Neutrophil (primary cell): ENCODE measurements at regions not wholly inside any gene's neighbourhood (a gene's known extent, or its start where the extent isn't known, plus 50 kb on each side); places are given as distances from the start of the nearest gene placed in this dataset.

Experiments used
- H3K27ac ChIP-seq: fragments of 200-600 bp; sonication (generic); 2 replicates; pipeline ENCODE4 v1.5.1; 2016; ENCODE audit warnings: mild to moderate bottlenecking, moderate library complexity
- H3K27me3 ChIP-seq: fragments of 200-600 bp; sonication (generic); 2 replicates; pipeline ENCODE4 v1.6.0; 2016; ENCODE audit warnings: mild to moderate bottlenecking
- H3K36me3 ChIP-seq: fragments of 200-600 bp; sonication (generic); 2 replicates; pipeline ENCODE4 v1.5.1; 2017
- H3K4me1 ChIP-seq, 2 experiments: fragments of 200-600 bp in 1 of 2; sonication (generic) in 1 of 2; 1 replicate in 1 of 2; 2 replicates in 1 of 2; pipeline versions ENCODE4 v1.5.1 to v1.6.1; 2013 to 2016; ENCODE audit warnings: low read depth in 1 of 2, low read length in 1 of 2, mild to moderate bottlenecking in 1 of 2, moderate library complexity in 1 of 2; ENCODE audit not compliant: control insufficient read depth in 1 of 2, insufficient read depth in 1 of 2
- H3K4me3 ChIP-seq, 2 experiments: fragments of 200-600 bp in 1 of 2; sonication (generic) in 1 of 2; 1 replicate in 1 of 2; 2 replicates in 1 of 2; pipeline ENCODE4 v1.5.1; 2013 to 2016; ENCODE audit warnings: low read depth in 1 of 2, low read length in 1 of 2, mild to moderate bottlenecking in 1 of 2, moderate library complexity in 1 of 2
- H3K9me3 ChIP-seq: fragments of 200-600 bp; sonication (generic); 2 replicates; pipeline ENCODE4 v1.5.1; 2016
- CTCF ChIP-seq: fragments of 200-600 bp; sonication (generic); IDR thresholded peaks from 2 replicates; pipeline ENCODE4 v1.5.1; 2016; ENCODE audit warnings: antibody characterized with exemption

- Histone ChIP-seq H3K4me1 (no peaks in the 10 kb centered on the region), H3K9me3 (peaks cover 8% of the 10 kb centered on the region)
Measured at GRCh38 chr2:81195017-81195773, 890.6 kb upstream of the LRRTM1 start.

GRCh38 chr2:81194581-81194980 is 890.0 kb upstream of the LRRTM1 start:
- H3K36me3 ChIP-seq = no peaks in the 10 kb centered on the region
- no peak for TF ChIP-seq CTCF
- H3K9me3 ChIP-seq = peaks cover 8% of the 10 kb centered on the region
- H3K27me3 ChIP-seq = no peaks in the 10 kb centered on the region
- no peak overlapping the region for H3K27ac ChIP-seq
- no peaks in the 10 kb centered on the region for H3K4me1 ChIP-seq
- H3K4me3 ChIP-seq = no peak overlapping the region

More at GRCh38 chr2:81195017-81195773, 890.6 kb upstream of the LRRTM1 start:
- Histone ChIP-seq H3K27me3 (no peaks in the 10 kb centered on the region), H3K27ac (no peak overlapping the region), H3K36me3 (no peaks in the 10 kb centered on the region), H3K4me3 (no peak overlapping the region)
- TF ChIP-seq CTCF = no peak

GRCh38 chr2:81194176-81194575 is 889.6 kb upstream of the LRRTM1 start:
- H3K4me3 ChIP-seq = no peak overlapping the region
- peaks cover 8% of the 10 kb centered on the region for H3K9me3 ChIP-seq
- H3K4me1 ChIP-seq = no peaks in the 10 kb centered on the region
- no peaks in the 10 kb centered on the region for H3K36me3 ChIP-seq
- TF ChIP-seq CTCF = no peak
- H3K27ac ChIP-seq = no peak overlapping the region
- H3K27me3 ChIP-seq = no peaks in the 10 kb centered on the region

- Histone ChIP-seq H3K36me3 (no peaks in the 10 kb centered on the region), H3K27me3 (no peaks in the 10 kb centered on the region), H3K9me3 (no peaks in the 10 kb centered on the region), H3K4me1 (no peaks in the 10 kb centered on the region), H3K4me3 (no peak overlapping the region), H3K27ac (no peak overlapping the region)
- no peak for TF ChIP-seq CTCF
Measured at GRCh38 chr2:81181845-81182244, 877.3 kb upstream of the LRRTM1 start.

GRCh38 chr2:81171447-81171846 is 866.9 kb upstream of the LRRTM1 start:
- H3K36me3 ChIP-seq = no peaks in the 10 kb centered on the region
- TF ChIP-seq CTCF = no peak
- H3K27ac ChIP-seq = no peak overlapping the region
- no peaks in the 10 kb centered on the region for H3K27me3 ChIP-seq
- H3K4me3 ChIP-seq = no peak overlapping the region
- H3K9me3 ChIP-seq = no peaks in the 10 kb centered on the region
- no peaks in the 10 kb centered on the region for H3K4me1 ChIP-seq
